PC-3 (cell line): ENCODE measurements at regions not wholly inside any gene's neighbourhood (a gene's known extent, or its start where the extent isn't known, plus 50 kb on each side); places are given as distances from the start of the nearest gene placed in this dataset.

Experiments used
- ATAC-seq: fragments of 200-7000 bp; cut with Tn5 transposase; 2 replicates; pipeline ENCODE4 v1.9.1; 2020; ENCODE audit warnings: mild to moderate bottlenecking, moderate library complexity
- BruUV-seq: library from RNA; stranded (reverse); fragments of 400-500 nt; replicated peaks from 2 replicates; lab custom pipeline; 2021; lab: Mats Ljungman, UMichigan
- CTCF ChIA-PET: fragments of 300-600 bp; sonication (Branson Sonifier 250); formaldehyde crosslinking; loops from one replicate; lab custom pipeline; 2022; ENCODE audit warnings: antibody characterized with exemption; lab: Charles Lee
- POLR2A ChIA-PET: fragments of 300-600 bp; sonication (Branson Sonifier 250); formaldehyde crosslinking; loops from one replicate; lab custom pipeline; 2022; ENCODE audit warnings: antibody characterized with exemption; ENCODE audit not compliant: unreplicated experiment; lab: Charles Lee
- DNase-seq: peaks from one replicate; pipeline ENCODE4 v3.0.0-alpha.2; 2015
- H2AFZ ChIP-seq: fragments of 300-600 bp; sonication (generic); 2 replicates; pipeline ENCODE4 v1.6.0; 2016; ENCODE audit warnings: antibody characterized with exemption, low read length
- H3F3A ChIP-seq: fragments of 300-600 bp; sonication (generic); one replicate; pipeline ENCODE4 v1.6.0; 2017; ENCODE audit warnings: antibody characterized with exemption, low read length, control low read depth, mild to moderate bottlenecking; ENCODE audit not compliant: unreplicated experiment
- H3K27ac ChIP-seq: fragments of 300-600 bp; sonication (generic); 2 replicates; pipeline ENCODE4 v1.5.1; 2016; ENCODE audit warnings: mild to moderate bottlenecking, low read length
- H3K27me3 ChIP-seq: fragments of 300-600 bp; sonication (generic); 2 replicates; pipeline ENCODE4 v1.6.1; 2016; ENCODE audit warnings: low read length, mixed read lengths
- H3K36me3 ChIP-seq: fragments of 300-600 bp; sonication (generic); 2 replicates; pipeline ENCODE4 v1.6.1; 2016; ENCODE audit warnings: low read depth, mixed run types, low read length, mixed read lengths
- H3K4me1 ChIP-seq: fragments of 300-600 bp; sonication (generic); 2 replicates; pipeline ENCODE4 v1.5.1; 2016; ENCODE audit warnings: low read length; ENCODE audit not compliant: insufficient read depth
- H3K4me2 ChIP-seq: fragments of 300-600 bp; sonication (generic); 2 replicates; pipeline ENCODE4 v1.6.0; 2016; ENCODE audit warnings: low read length
- H3K4me3 ChIP-seq: fragments of 300-600 bp; sonication (generic); 2 replicates; pipeline ENCODE4 v1.5.1; 2016; ENCODE audit warnings: mild to moderate bottlenecking, low read length, mixed read lengths
- H3K79me2 ChIP-seq: fragments of 300-600 bp; sonication (generic); 2 replicates; pipeline ENCODE4 v1.6.1; 2017; ENCODE audit warnings: low read length, mixed read lengths
- H3K9ac ChIP-seq: fragments of 300-600 bp; sonication (generic); 2 replicates; pipeline ENCODE4 v1.6.0; 2016; ENCODE audit warnings: mild to moderate bottlenecking, low read length
- H3K9me2 ChIP-seq: fragments of 300-600 bp; sonication (generic); replicated peaks from 2 replicates; pipeline ENCODE4 v1.6.1; 2016; ENCODE audit warnings: mixed run types, low read length, mixed read lengths
- H3K9me3 ChIP-seq: fragments of 300-600 bp; sonication (generic); 2 replicates; pipeline ENCODE4 v1.6.1; 2016; ENCODE audit warnings: low read length, mixed read lengths
- H4K20me1 ChIP-seq: fragments of 300-600 bp; sonication (generic); 2 replicates; pipeline ENCODE4 v1.6.1; 2016; ENCODE audit warnings: low read length, mixed read lengths
- CTCF ChIP-seq: fragments of 300-600 bp; sonication (generic); conservative IDR thresholded peaks from 2 replicates; pipeline ENCODE4 v1.5.1; 2017; ENCODE audit warnings: antibody characterized with exemption, low read depth, mild to moderate bottlenecking, low read length
- EZH2 ChIP-seq: fragments of 300-600 bp; sonication (generic); IDR thresholded peaks from one replicate; pipeline ENCODE4 v1.6.1; 2017; ENCODE audit warnings: antibody characterized with exemption, mild to moderate bottlenecking, low read length; ENCODE audit not compliant: unreplicated experiment
- EZH2phosphoT487 ChIP-seq: fragments of 300-600 bp; sonication (generic); IDR thresholded peaks from 2 replicates; pipeline ENCODE4 v1.6.1; 2018; ENCODE audit warnings: mild to moderate bottlenecking, antibody characterized with exemption, low read length, borderline replicate concordance
- intact Hi-C: fragments of 100-400 bp; cut with micrococcal nuclease; formaldehyde crosslinking; loops from 2 replicates; pipeline ENCODE4 v1.9.0; 2023

GRCh38 chr4:154958621-154959358 is 177.7 kb downstream of the RBM46 start:
- TF ChIP-seq EZH2phosphoT487, result no peak
- no peak for TF ChIP-seq EZH2
- no peak for TF ChIP-seq CTCF
- ChIA-PET POLR2A (interaction anchor here (0.6 kb wide), 1 partner anchor 9 kb away, joined by 5 read pairs; no protein-coding TSS in a partner anchor), CTCF (no interaction called here)
- Histone ChIP-seq H3K9ac (no peak overlapping the region), H4K20me1 (no peaks in the 10 kb centered on the region), H3K27ac (no peak overlapping the region), H2AFZ (no peak overlapping the region), H3K9me3 (no peaks in the 10 kb centered on the region), H3K27me3 (no peaks in the 10 kb centered on the region), H3K4me1 (peaks cover 10% of the 10 kb centered on the region; the same call in 1 of the 2 replicates), H3K4me2 (0 out of 2 replicates have a peak overlapping the region, but pooled peaks have one; percentile 17), H3F3A (no peaks in the 10 kb centered on the region), H3K9me2 (no peaks in the 10 kb centered on the region), H3K36me3 (no peaks in the 10 kb centered on the region), H3K4me3 (no peak overlapping the region), H3K79me2 (no peaks in the 10 kb centered on the region)
- ATAC-seq (peak; percentile 24; the same call in 1 of the 2 replicates), DNase-seq (peak; percentile 40)
- intact Hi-C loops, result no loop called here
- BruUV-seq, result no TSS peak

GRCh38 chr4:154959756-154960155 is 178.7 kb downstream of the RBM46 start:
- DNase-seq (no peak), ATAC-seq (no peak)
- H3K79me2 ChIP-seq, result no peaks in the 10 kb centered on the region
- no peaks in the 10 kb centered on the region for H3K9me2 ChIP-seq
- H3F3A ChIP-seq, result no peaks in the 10 kb centered on the region
- ChIA-PET POLR2A (no interaction called here), CTCF (no interaction called here)
- no peak overlapping the region for H2AFZ ChIP-seq
- no peaks in the 10 kb centered on the region for H4K20me1 ChIP-seq
- no peaks in the 10 kb centered on the region for H3K36me3 ChIP-seq
- no peak overlapping the region for H3K27ac ChIP-seq
- H3K9ac ChIP-seq, result no peak overlapping the region
- intact Hi-C loops, result no loop called here
- no peaks in the 10 kb centered on the region for H3K27me3 ChIP-seq
- no peak for TF ChIP-seq CTCF
- TF ChIP-seq EZH2phosphoT487, result no peak
- TF ChIP-seq EZH2, result no peak
- H3K4me2 ChIP-seq, result no peak overlapping the region
- H3K4me1 ChIP-seq, result peaks cover 10% of the 10 kb centered on the region; the same call in 1 of the 2 replicates
- H3K4me3 ChIP-seq, result no peak overlapping the region
- BruUV-seq, result no TSS peak
- H3K9me3 ChIP-seq, result no peaks in the 10 kb centered on the region

GRCh38 chr4:154960476-154960875 is 179.4 kb downstream of the RBM46 start:
- ATAC-seq (no peak), DNase-seq (no peak)
- no peaks in the 10 kb centered on the region for H3K79me2 ChIP-seq
- no peaks in the 10 kb centered on the region for H3K36me3 ChIP-seq
- H2AFZ ChIP-seq, result no peak overlapping the region
- intact Hi-C loops, result no loop called here
- no peaks in the 10 kb centered on the region for H3K27me3 ChIP-seq
- H3K4me2 ChIP-seq, result no peak overlapping the region
- peaks cover 10% of the 10 kb centered on the region; the same call in 1 of the 2 replicates for H3K4me1 ChIP-seq
- H3F3A ChIP-seq, result no peaks in the 10 kb centered on the region
- no peak overlapping the region for H3K27ac ChIP-seq
- no TSS peak for BruUV-seq
- H4K20me1 ChIP-seq, result no peaks in the 10 kb centered on the region
- no peaks in the 10 kb centered on the region for H3K9me3 ChIP-seq
- ChIA-PET POLR2A (no interaction called here), CTCF (no interaction called here)
- H3K9ac ChIP-seq, result no peak overlapping the region
- H3K4me3 ChIP-seq, result no peak overlapping the region
- TF ChIP-seq EZH2 (no peak), CTCF (no peak), EZH2phosphoT487 (no peak)
- H3K9me2 ChIP-seq, result no peaks in the 10 kb centered on the region
